MCF 10A (cell line): ENCODE measurements at regions not wholly inside any gene's neighbourhood (a gene's known extent, or its start where the extent isn't known, plus 50 kb on each side); places are given as distances from the start of the nearest gene placed in this dataset.

Source experiments
- BruUV-seq: library from RNA; stranded (reverse); fragments of 400-500 nt; replicated peaks from 2 replicates; lab custom pipeline; 2021; lab: Mats Ljungman, UMichigan
- CTCF ChIA-PET: fragments of 300-600 bp; sonication (Branson Sonifier 250); formaldehyde crosslinking; extraction: SDS; loops from one replicate; lab custom pipeline; 2021; ENCODE audit warnings: antibody characterized with exemption, inconsistent platforms; lab: Yijun Ruan, JAX
- POLR2A ChIA-PET: fragments of 300-600, 350-650 bp; sonication (Branson Sonifier 250); formaldehyde crosslinking; extraction: SDS; loops from one replicate; lab custom pipeline; 2020; ENCODE audit warnings: antibody characterized with exemption, inconsistent platforms; lab: Yijun Ruan, JAX
- DNase-seq: peaks from one replicate; pipeline ENCODE4 v3.0.0-alpha.2; 2018; ENCODE audit not compliant: unreplicated experiment
- H3K27ac Mint-ChIP-seq: one replicate; pipeline ENCODE4 v1.8.0; 2022; ENCODE audit warnings: mild to moderate bottlenecking, low read depth, mixed read lengths; ENCODE audit not compliant: unreplicated experiment
- H3K27me3 Mint-ChIP-seq: one replicate; pipeline ENCODE4 v1.8.0; 2022; ENCODE audit warnings: mixed read lengths; ENCODE audit not compliant: insufficient read depth, unreplicated experiment
- H3K36me3 Mint-ChIP-seq: one replicate; pipeline ENCODE4 v1.8.0; 2022; ENCODE audit warnings: mild to moderate bottlenecking, moderate library complexity, mixed read lengths; ENCODE audit not compliant: insufficient read depth, unreplicated experiment
- H3K4me1 Mint-ChIP-seq: one replicate; pipeline ENCODE4 v1.8.0; 2022; ENCODE audit warnings: mixed read lengths; ENCODE audit not compliant: insufficient read depth, unreplicated experiment
- H3K4me3 Mint-ChIP-seq: one replicate; pipeline ENCODE4 v1.8.0; 2022; ENCODE audit warnings: mild to moderate bottlenecking, moderate library complexity, mixed read lengths; ENCODE audit not compliant: unreplicated experiment
- H3K9me3 Mint-ChIP-seq: one replicate; pipeline ENCODE4 v1.8.0; 2022; ENCODE audit warnings: mixed read lengths; ENCODE audit not compliant: unreplicated experiment
- intact Hi-C: fragments of 100-400 bp; cut with micrococcal nuclease; formaldehyde crosslinking; loops from 2 replicates; pipeline ENCODE4 v1.14.1; 2022
- TF ChIP-seq, protein P1 (sequence below): fragments of 200-600 bp; IDR thresholded peaks from one replicate; pipeline ENCODE4 v1.8.0; 2022; ENCODE audit warnings: antibody characterized with exemption, mild to moderate bottlenecking; ENCODE audit not compliant: unreplicated experiment

DNA sequence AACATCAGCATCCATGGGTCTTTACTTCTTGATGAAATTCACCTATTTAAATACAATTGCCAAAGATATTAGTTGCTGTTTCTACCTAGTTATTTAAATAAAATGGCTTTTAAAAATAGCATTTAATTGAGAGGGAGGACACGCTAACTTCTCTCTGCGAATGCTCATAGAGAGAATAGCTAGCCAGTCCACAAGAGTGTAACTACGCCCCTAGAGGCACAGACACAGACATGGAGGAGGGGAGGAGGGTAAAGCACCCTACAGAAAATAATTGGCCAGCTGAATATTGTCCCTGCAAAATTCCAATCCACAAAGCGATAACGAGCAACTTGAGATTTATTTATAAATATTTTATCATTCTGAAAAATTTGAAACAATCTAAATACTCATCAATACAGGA lies 97.0 kb upstream of the PAPOLG start:
- TF ChIP-seq, protein P1, sequence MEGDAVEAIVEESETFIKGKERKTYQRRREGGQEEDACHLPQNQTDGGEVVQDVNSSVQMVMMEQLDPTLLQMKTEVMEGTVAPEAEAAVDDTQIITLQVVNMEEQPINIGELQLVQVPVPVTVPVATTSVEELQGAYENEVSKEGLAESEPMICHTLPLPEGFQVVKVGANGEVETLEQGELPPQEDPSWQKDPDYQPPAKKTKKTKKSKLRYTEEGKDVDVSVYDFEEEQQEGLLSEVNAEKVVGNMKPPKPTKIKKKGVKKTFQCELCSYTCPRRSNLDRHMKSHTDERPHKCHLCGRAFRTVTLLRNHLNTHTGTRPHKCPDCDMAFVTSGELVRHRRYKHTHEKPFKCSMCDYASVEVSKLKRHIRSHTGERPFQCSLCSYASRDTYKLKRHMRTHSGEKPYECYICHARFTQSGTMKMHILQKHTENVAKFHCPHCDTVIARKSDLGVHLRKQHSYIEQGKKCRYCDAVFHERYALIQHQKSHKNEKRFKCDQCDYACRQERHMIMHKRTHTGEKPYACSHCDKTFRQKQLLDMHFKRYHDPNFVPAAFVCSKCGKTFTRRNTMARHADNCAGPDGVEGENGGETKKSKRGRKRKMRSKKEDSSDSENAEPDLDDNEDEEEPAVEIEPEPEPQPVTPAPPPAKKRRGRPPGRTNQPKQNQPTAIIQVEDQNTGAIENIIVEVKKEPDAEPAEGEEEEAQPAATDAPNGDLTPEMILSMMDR, result no peak
- intact Hi-C loops, result no loop called here
- H3K4me3 Mint-ChIP-seq, result no peak overlapping the region
- no peak overlapping the region for H3K27ac Mint-ChIP-seq
- peaks cover 28% of the 10 kb centered on the region for H3K27me3 Mint-ChIP-seq
- BruUV-seq, result no TSS peak
- H3K9me3 Mint-ChIP-seq, result peaks cover under 1% of the 10 kb centered on the region
- no peaks in the 10 kb centered on the region for H3K4me1 Mint-ChIP-seq
- ChIA-PET POLR2A (no interaction called here), CTCF (interaction anchor here (0.6 to 9.1 kb wide), 5 partner anchors 15 to 98 kb away, joined by 3 to 44 read pairs (median 7); no protein-coding TSS in a partner anchor)
- no peak for DNase-seq
- H3K36me3 Mint-ChIP-seq, result no peaks in the 10 kb centered on the region

DNA sequence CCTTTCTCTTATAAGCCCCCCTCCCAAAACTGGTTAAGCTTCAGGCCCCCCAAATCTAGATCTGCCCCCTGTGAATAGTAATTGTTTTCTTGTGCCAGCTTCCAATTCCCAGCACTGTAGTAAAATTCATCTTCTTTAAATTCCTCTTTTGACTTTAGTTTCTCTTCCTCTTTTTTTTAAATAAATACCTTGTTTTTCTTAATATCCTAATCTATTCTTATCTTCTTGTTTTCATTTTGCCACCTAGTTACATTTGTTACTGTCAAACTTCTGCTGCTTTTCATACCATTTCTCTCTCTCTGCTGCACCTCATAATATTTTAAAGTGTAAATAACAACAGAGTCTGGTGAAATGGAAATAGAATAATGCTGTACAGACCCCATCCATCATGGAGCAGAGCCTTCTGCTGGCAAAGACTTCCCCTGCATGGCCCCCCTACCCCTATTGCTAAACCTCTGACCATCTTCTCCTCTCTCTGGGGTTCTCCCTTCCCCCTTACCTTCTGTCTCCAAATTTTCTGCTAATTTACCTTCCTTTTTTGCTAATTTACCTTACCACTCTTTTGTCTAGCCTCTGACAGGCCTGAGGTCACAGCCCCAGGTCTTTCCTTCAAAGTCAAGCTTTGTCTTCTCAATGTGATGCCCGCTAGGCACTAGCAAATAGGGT lies 94.9 kb upstream of the PAPOLG start:
- POLR2A ChIA-PET, result interaction anchor here (0.6 kb wide), 1 partner anchor 11 kb away, joined by 3 read pairs; no protein-coding TSS in a partner anchor
- no peak overlapping the region for H3K27ac Mint-ChIP-seq
- TF ChIP-seq, protein P1, result no peak
- H3K27me3 Mint-ChIP-seq, result peaks cover 24% of the 10 kb centered on the region
- no peaks in the 10 kb centered on the region for H3K36me3 Mint-ChIP-seq
- H3K4me3 Mint-ChIP-seq, result no peak overlapping the region
- no peaks in the 10 kb centered on the region for H3K4me1 Mint-ChIP-seq
- CTCF ChIA-PET, result interaction anchor here (0.9 to 2.2 kb wide), 2 partner anchors 13 kb away, joined by 5 to 13 read pairs; no protein-coding TSS in a partner anchor
- peaks cover 7% of the 10 kb centered on the region for H3K9me3 Mint-ChIP-seq
- DNase-seq, result no peak
- BruUV-seq, result no TSS peak
- intact Hi-C loops, result no loop called here

GRCh38 chr2:60662781-60663180 lies 93.3 kb upstream of the PAPOLG start:
- no peaks in the 10 kb centered on the region for H3K36me3 Mint-ChIP-seq
- H3K4me1 Mint-ChIP-seq, result no peaks in the 10 kb centered on the region
- peaks cover 24% of the 10 kb centered on the region for H3K27me3 Mint-ChIP-seq
- BruUV-seq, result no TSS peak
- ChIA-PET POLR2A (no interaction called here), CTCF (interaction anchor here (2.2 kb wide), 1 partner anchor 11 kb away, joined by 13 read pairs; no protein-coding TSS in a partner anchor)
- peaks cover 7% of the 10 kb centered on the region for H3K9me3 Mint-ChIP-seq
- intact Hi-C loops, result no loop called here
- no peak overlapping the region for H3K27ac Mint-ChIP-seq
- TF ChIP-seq, protein P1, result no peak
- H3K4me3 Mint-ChIP-seq, result no peak overlapping the region
- DNase-seq, result no peak

DNA sequence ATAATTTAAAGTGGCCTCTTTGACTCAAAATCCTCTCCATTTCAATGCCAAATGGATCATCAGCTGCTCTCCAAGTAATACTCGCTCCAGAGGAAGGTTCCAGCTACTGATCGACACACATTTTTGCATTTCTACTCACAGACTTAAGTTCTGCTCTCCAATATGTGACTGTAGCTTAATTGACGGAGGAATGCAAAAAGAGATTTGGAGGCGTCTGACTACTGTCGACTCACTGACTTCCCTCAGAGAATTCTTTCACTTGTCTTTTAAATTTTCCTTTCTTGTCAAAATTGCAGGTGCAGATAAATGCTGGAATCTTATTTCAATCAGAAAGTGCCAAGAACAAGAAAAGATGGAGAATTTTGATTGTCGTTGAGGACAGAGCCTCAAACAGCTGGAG lies 84.1 kb upstream of the PAPOLG start:
- H3K27ac Mint-ChIP-seq, result no peak overlapping the region
- CTCF ChIA-PET, result interaction anchor here (1.0 to 6.6 kb wide), 3 partner anchors 28 to 110 kb away, joined by 3 to 65 read pairs (median 14); no protein-coding TSS in a partner anchor
- H3K9me3 Mint-ChIP-seq, result no peaks in the 10 kb centered on the region

More for the DNA sequence above, 84.1 kb upstream of the PAPOLG start:
- no peak for DNase-seq
- BruUV-seq, result no TSS peak
- peaks cover 4% of the 10 kb centered on the region for H3K4me1 Mint-ChIP-seq
- intact Hi-C loops, result no loop called here
- peaks cover 11% of the 10 kb centered on the region for H3K27me3 Mint-ChIP-seq
- no peak overlapping the region for H3K4me3 Mint-ChIP-seq
- TF ChIP-seq, protein P1, result no peak
- no peaks in the 10 kb centered on the region for H3K36me3 Mint-ChIP-seq
- POLR2A ChIA-PET, result no interaction called here
